Esophagus muscularis mucosa (tissue), 4 donors: ENCODE measurements at regions not wholly inside any gene's neighbourhood (a gene's known extent, or its start where the extent isn't known, plus 50 kb on each side); places are given as distances from the start of the nearest gene placed in this dataset.
A peak's percentile ranks its signal among the peaks of the same experiment; 100 is the strongest.
"Not testable (repeated sequence)": the region's sequence is repeated elsewhere in the genome, so short reads cannot be mapped to it uniquely, and the experiment has no call there.

Experiments
- DNase-seq: peaks from one replicate; pipeline ENCODE4 v3.0.0-alpha.2; 2017; ENCODE audit errors: extremely low spot score
- H3K27ac ChIP-seq, 4 donors: fragments of 200-600 bp; sonication (generic); replicated peaks in 1 of 4; 1 replicate in 3 of 4; 2 replicates in 1 of 4; pipeline ENCODE4 v1.5.1; 2016 to 2019; ENCODE audit warnings: mild to moderate bottlenecking in 1 of 4
- H3K27me3 ChIP-seq, 4 donors: fragments of 200-600 bp; sonication (generic); one replicate each; pipeline versions ENCODE4 v1.5.1 to v1.6.0; 2016 to 2019
- H3K36me3 ChIP-seq, 4 donors: fragments of 200-600 bp; sonication (generic); one replicate each; pipeline ENCODE4 v1.5.1; 2016 to 2019
- H3K4me1 ChIP-seq, 4 donors: fragments of 200-600 bp; sonication (generic); one replicate each; pipeline ENCODE4 v1.5.1; 2016 to 2019
- H3K4me3 ChIP-seq, 4 donors: fragments of 200-600 bp; sonication (generic); 1 replicate in 2 of 4; 2 replicates in 2 of 4; pipeline ENCODE4 v1.5.1; 2016 to 2019; ENCODE audit warnings: mild to moderate bottlenecking in 4 of 4, moderate library complexity in 1 of 4
- H3K9me3 ChIP-seq, 4 donors: fragments of 200-600 bp; sonication (generic); 1 replicate in 3 of 4; 2 replicates in 1 of 4; pipeline ENCODE4 v1.5.1; 2016 to 2019
- CTCF ChIP-seq, 3 experiments: fragments of 200-600 bp in 2 of 3; fragments of 450-650 bp in 1 of 3; sonication (generic) in 2 of 3; IDR thresholded peaks; one replicate each; pipeline ENCODE4 v1.5.1; 2017 to 2019; ENCODE audit warnings: antibody characterized with exemption in 3 of 3, mild to moderate bottlenecking in 2 of 3, moderate library complexity in 1 of 3
- EP300 ChIP-seq: sonication (generic); formaldehyde crosslinking; IDR thresholded peaks from one replicate; pipeline ENCODE4 v1.6.1; 2017; ENCODE audit warnings: antibody characterized with exemption
- POLR2A ChIP-seq: fragments of 450-650 bp; IDR thresholded peaks from one replicate; pipeline ENCODE4 v1.6.1; 2017; ENCODE audit warnings: antibody characterized with exemption, moderate library complexity, mild to moderate bottlenecking, low read depth
- POLR2AphosphoS5 ChIP-seq, 2 donors: sonication (generic); formaldehyde crosslinking; IDR thresholded peaks; one replicate each; pipeline ENCODE4 v1.6.1; 2017; ENCODE audit warnings: antibody characterized with exemption in 2 of 2
- WGBS: methylation state at CpG from one replicate; pipeline ENCODE4 v1.1.5; 2018; 5-methylcytosine and 5-hydroxymethylcytosine counted together
- intact Hi-C: fragments of 100-400 bp; cut with DNase I; formaldehyde crosslinking; loops from one replicate; pipeline ENCODE4 v1.15.1; 2023

- WGBS = 95% methylated on average over 4 of the region's 4 CpGs
These were observed 690.7 kb upstream of the TBX3 start for GRCh38 chr12:115374480-115375185.

GRCh38 chr12:115371711-115372110 is 687.7 kb upstream of the TBX3 start:
- TF ChIP-seq EP300 (no peak), POLR2A (no peak), POLR2AphosphoS5 (IDR thresholded peaks at IDR 0.05) (no peak), CTCF (IDR thresholded peaks at IDR 0.05) (no peak)
- Histone ChIP-seq H3K27ac (no peak overlapping the region), H3K36me3 (no peaks in the 10 kb centered on the region), H3K4me1 (no peaks in the 10 kb centered on the region), H3K9me3 (no peaks in the 10 kb centered on the region), H3K27me3 (no peaks in the 10 kb centered on the region), H3K4me3 (no peak overlapping the region)
- WGBS = 97% methylated on average over 4 of the region's 4 CpGs
- DNase-seq = no peak
- intact Hi-C loops = no loop called here

More at GRCh38 chr12:115374480-115375185, 690.7 kb upstream of the TBX3 start:
- no peak for TF ChIP-seq POLR2A
- TF ChIP-seq EP300 = no peak
- no peak for TF ChIP-seq POLR2AphosphoS5 (IDR thresholded peaks at IDR 0.05)
- TF ChIP-seq CTCF (IDR thresholded peaks at IDR 0.05) = no peak
- H3K36me3 ChIP-seq = no peaks in the 10 kb centered on the region
- DNase-seq = peak; percentile 75
- H3K27ac ChIP-seq = no peak overlapping the region
- intact Hi-C loops = no loop called here
- H3K4me1 ChIP-seq = no peaks in the 10 kb centered on the region
- H3K27me3 ChIP-seq = peaks cover 0 to 5% (median 0%) of the 10 kb centered on the region in 4 donors
- H3K4me3 ChIP-seq = no peak overlapping the region
- no peaks in the 10 kb centered on the region for H3K9me3 ChIP-seq

GRCh38 chr12:115370650-115371049 is 686.7 kb upstream of the TBX3 start:
- H3K27me3 ChIP-seq = no peaks in the 10 kb centered on the region
- TF ChIP-seq CTCF (IDR thresholded peaks at IDR 0.05) (no peak), EP300 (no peak)
- H3K36me3 ChIP-seq = no peaks in the 10 kb centered on the region
- DNase-seq = peak; percentile 47
- no peak overlapping the region for H3K4me3 ChIP-seq
- intact Hi-C loops = no loop called here
- WGBS = 70% methylated on average over 6 of the region's 6 CpGs
- no peak overlapping the region for H3K27ac ChIP-seq
- H3K4me1 ChIP-seq = no peaks in the 10 kb centered on the region
- H3K9me3 ChIP-seq = no peaks in the 10 kb centered on the region

GRCh38 chr12:115370207-115370606 is 686.2 kb upstream of the TBX3 start:
- no peak for DNase-seq
- intact Hi-C loops = no loop called here
- H3K4me3 ChIP-seq = no peak overlapping the region
- 78% methylated on average over 3 of the region's 3 CpGs for WGBS
- H3K27ac ChIP-seq = no peak overlapping the region
- no peaks in the 10 kb centered on the region for H3K36me3 ChIP-seq
- H3K27me3 ChIP-seq = no peaks in the 10 kb centered on the region
- H3K9me3 ChIP-seq = no peaks in the 10 kb centered on the region
- TF ChIP-seq POLR2A (no peak), CTCF (IDR thresholded peaks at IDR 0.05) (no peak), POLR2AphosphoS5 (IDR thresholded peaks at IDR 0.05) (no peak), EP300 (no peak)
- no peaks in the 10 kb centered on the region for H3K4me1 ChIP-seq

DNA sequence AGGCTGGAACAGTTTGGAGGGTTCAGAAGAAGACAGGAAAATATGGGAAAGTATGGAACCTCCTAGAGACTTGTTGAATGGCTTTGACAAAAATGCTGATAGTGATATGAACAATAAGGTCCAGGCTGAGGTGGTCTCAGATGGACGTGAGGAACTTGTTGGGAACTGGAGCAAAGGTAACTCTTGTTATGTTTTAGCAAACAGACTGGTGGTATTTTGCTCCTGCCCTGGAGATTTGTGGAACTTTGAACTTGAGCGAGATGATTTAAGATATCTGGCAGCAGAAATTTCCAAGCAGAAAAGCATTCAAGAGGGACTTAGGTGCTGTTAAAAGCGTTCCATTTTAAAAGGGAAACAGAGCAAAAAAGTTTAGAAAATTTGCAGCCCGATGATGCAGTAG is 682.3 kb upstream of the TBX3 start:
- intact Hi-C loops, H3K4me1 ChIP-seq, H3K27me3 ChIP-seq, DNase-seq, H3K4me3 ChIP-seq, H3K36me3 ChIP-seq, H3K27ac ChIP-seq, H3K9me3 ChIP-seq: not testable (repeated sequence)
- 89% methylated on average over 4 of the region's 4 CpGs for WGBS

GRCh38 chr12:115365765-115366164 is 681.8 kb upstream of the TBX3 start:
- H3K4me3 ChIP-seq, H3K36me3 ChIP-seq, H3K27ac ChIP-seq, H3K4me1 ChIP-seq, H3K9me3 ChIP-seq, H3K27me3 ChIP-seq, intact Hi-C loops, DNase-seq: not testable (repeated sequence)
- 68% methylated on average over 4 of the region's 4 CpGs for WGBS
